GM19438 (cell line): ENCODE measurements at regions not wholly inside any gene's neighbourhood (a gene's known extent, or its start where the extent isn't known, plus 50 kb on each side); places are given as distances from the start of the nearest gene placed in this dataset.

Source experiments
- ATAC-seq: cut with Tn5 transposase; IDR thresholded peaks from one replicate; pipeline ENCODE4 v1.9.1; 2021; ENCODE audit warnings: low read depth; ENCODE audit not compliant: unreplicated experiment

GRCh38 chr18:46262856-46263255, 158.7 kb downstream of the HAUS1 start:
- no peak for ATAC-seq

- no peak for ATAC-seq
Observed at GRCh38 chr18:46264255-46264654, 160.1 kb downstream of the HAUS1 start.

GRCh38 chr18:46265196-46266156, 161.3 kb downstream of the HAUS1 start:
- no peak for ATAC-seq

- ATAC-seq, result no peak
Observed at GRCh38 chr18:46266473-46266872, 162.3 kb downstream of the HAUS1 start.

- no peak for ATAC-seq
Observed at GRCh38 chr18:46268671-46269070, 164.5 kb downstream of the HAUS1 start.

- ATAC-seq, result no peak
Observed at GRCh38 chr18:46269275-46269674, 165.1 kb downstream of the HAUS1 start.

- ATAC-seq, result no peak
Observed at GRCh38 chr18:46271488-46271887, 167.3 kb downstream of the HAUS1 start.

- no peak for ATAC-seq
Observed at GRCh38 chr18:46273861-46274260, 169.7 kb downstream of the HAUS1 start.

GRCh38 chr18:46274266-46274665, 170.1 kb downstream of the HAUS1 start:
- no peak for ATAC-seq

GRCh38 chr18:46275370-46275769, 171.2 kb downstream of the HAUS1 start:
- no peak for ATAC-seq

- ATAC-seq, result no peak
Observed at GRCh38 chr18:46276748-46277147, 172.6 kb downstream of the HAUS1 start.

GRCh38 chr18:46278481-46279465, 174.6 kb downstream of the HAUS1 start:
- no peak for ATAC-seq

GRCh38 chr18:46279673-46280072, 175.5 kb downstream of the HAUS1 start:
- no peak for ATAC-seq

GRCh38 chr18:46281185-46282176, 177.3 kb downstream of the HAUS1 start:
- ATAC-seq, result peak; percentile 84

- no peak for ATAC-seq
Observed at GRCh38 chr18:46282177-46282570, 178.0 kb downstream of the HAUS1 start.

- ATAC-seq, result no peak
Observed at GRCh38 chr18:46282646-46283045, 178.5 kb downstream of the HAUS1 start.

- no peak for ATAC-seq
Observed at GRCh38 chr18:46283268-46283667, 179.1 kb downstream of the HAUS1 start.

- ATAC-seq, result no peak
Observed at GRCh38 chr18:46283895-46284295, 179.7 kb downstream of the HAUS1 start.

GRCh38 chr18:46289463-46289862, 185.3 kb downstream of the HAUS1 start:
- ATAC-seq, result no peak

GRCh38 chr18:46289931-46290330, 185.7 kb downstream of the HAUS1 start:
- no peak for ATAC-seq
